Mesothelial cell of epicardium (in vitro differentiated cells): ENCODE measurements at regions not wholly inside any gene's neighbourhood (a gene's known extent, or its start where the extent isn't known, plus 50 kb on each side); places are given as distances from the start of the nearest gene placed in this dataset.

Source experiments
- DNase-seq, 2 experiments: peaks; one replicate each; pipeline ENCODE4 v3.0.0; 2021; ENCODE audit warnings: low spot score in 2 of 2; ENCODE audit not compliant: unreplicated experiment in 2 of 2
- H3K27ac Mint-ChIP-seq: 2 replicates; pipeline ENCODE4 v1.8.0; 2021; ENCODE audit warnings: mixed read lengths
- H3K27me3 Mint-ChIP-seq: 2 replicates; pipeline ENCODE4 v1.8.0; 2021; ENCODE audit warnings: low read depth, mixed read lengths
- H3K36me3 Mint-ChIP-seq: 2 replicates; pipeline ENCODE4 v1.8.0; 2021; ENCODE audit warnings: mixed read lengths
- H3K4me1 Mint-ChIP-seq: 2 replicates; pipeline ENCODE4 v1.8.0; 2021; ENCODE audit warnings: mixed read lengths
- H3K4me3 Mint-ChIP-seq: 2 replicates; pipeline ENCODE4 v1.8.0; 2021; ENCODE audit warnings: mild to moderate bottlenecking, moderate library complexity, mixed read lengths
- H3K9me3 Mint-ChIP-seq: 2 replicates; pipeline ENCODE4 v1.8.0; 2021; ENCODE audit warnings: mixed read lengths
- CTCF ChIP-seq: fragments of 200-600 bp; sonication (generic); IDR thresholded peaks from one replicate; pipeline ENCODE4 v1.5.0; 2021; ENCODE audit warnings: antibody characterized with exemption; ENCODE audit not compliant: unreplicated experiment

- no peaks in the 10 kb centered on the region for H3K36me3 Mint-ChIP-seq
- no peaks in the 10 kb centered on the region for H3K4me1 Mint-ChIP-seq
- H3K9me3 Mint-ChIP-seq = peaks cover 4% of the 10 kb centered on the region
- TF ChIP-seq CTCF = no peak
- peaks cover 7% of the 10 kb centered on the region for H3K27me3 Mint-ChIP-seq
- H3K4me3 Mint-ChIP-seq = no peak overlapping the region
- DNase-seq = no peak
- H3K27ac Mint-ChIP-seq = no peak overlapping the region
Measured at GRCh38 chr6:63441266-63441956, 121.6 kb upstream of the LGSN start.

- TF ChIP-seq CTCF = no peak
- Mint-ChIP-seq H3K36me3 (no peaks in the 10 kb centered on the region), H3K4me3 (no peak overlapping the region), H3K27me3 (no peaks in the 10 kb centered on the region), H3K27ac (no peak overlapping the region), H3K4me1 (no peaks in the 10 kb centered on the region), H3K9me3 (peaks cover 4% of the 10 kb centered on the region)
- DNase-seq = no peak
Measured at GRCh38 chr6:63442870-63443269, 123.1 kb upstream of the LGSN start.

GRCh38 chr6:63444768-63445167 lies 125.0 kb upstream of the LGSN start:
- DNase-seq = no peak
- no peaks in the 10 kb centered on the region for H3K36me3 Mint-ChIP-seq
- TF ChIP-seq CTCF = no peak
- no peaks in the 10 kb centered on the region for H3K4me1 Mint-ChIP-seq
- no peaks in the 10 kb centered on the region for H3K27me3 Mint-ChIP-seq
- H3K4me3 Mint-ChIP-seq = no peak overlapping the region
- peaks cover under 1% of the 10 kb centered on the region for H3K9me3 Mint-ChIP-seq
- no peak overlapping the region for H3K27ac Mint-ChIP-seq

GRCh38 chr6:63446405-63446804 lies 125.9 kb upstream of the LOC128125822 start:
- TF ChIP-seq CTCF = no peak
- DNase-seq = no peak
- no peaks in the 10 kb centered on the region for H3K4me1 Mint-ChIP-seq
- peaks cover 3% of the 10 kb centered on the region for H3K9me3 Mint-ChIP-seq
- no peaks in the 10 kb centered on the region for H3K36me3 Mint-ChIP-seq
- H3K4me3 Mint-ChIP-seq = no peak overlapping the region
- H3K27ac Mint-ChIP-seq = no peak overlapping the region
- no peaks in the 10 kb centered on the region for H3K27me3 Mint-ChIP-seq

GRCh38 chr6:63447134-63447533 lies 125.1 kb upstream of the LOC128125822 start:
- TF ChIP-seq CTCF = no peak
- H3K9me3 Mint-ChIP-seq = peaks cover 4% of the 10 kb centered on the region
- no peaks in the 10 kb centered on the region for H3K36me3 Mint-ChIP-seq
- H3K27ac Mint-ChIP-seq = no peak overlapping the region
- no peaks in the 10 kb centered on the region for H3K27me3 Mint-ChIP-seq
- no peaks in the 10 kb centered on the region for H3K4me1 Mint-ChIP-seq
- no peak overlapping the region for H3K4me3 Mint-ChIP-seq
- DNase-seq = no peak

GRCh38 chr6:63448229-63448628 lies 124.1 kb upstream of the LOC128125822 start:
- H3K9me3 Mint-ChIP-seq = peaks cover 4% of the 10 kb centered on the region

More at GRCh38 chr6:63448229-63448628, 124.1 kb upstream of the LOC128125822 start:
- Mint-ChIP-seq H3K4me1 (no peaks in the 10 kb centered on the region), H3K4me3 (no peak overlapping the region), H3K27me3 (no peaks in the 10 kb centered on the region), H3K27ac (no peak overlapping the region), H3K36me3 (no peaks in the 10 kb centered on the region)
- TF ChIP-seq CTCF = no peak
- DNase-seq = no peak
